GM12891 (cell line): ENCODE measurements at regions not wholly inside any gene's neighbourhood (a gene's known extent, or its start where the extent isn't known, plus 50 kb on each side); places are given as distances from the start of the nearest gene placed in this dataset.
A peak's percentile ranks its signal among the peaks of the same experiment; 100 is the strongest.

ENCODE experiments used
- DNase-seq: peaks from one replicate; pipeline ENCODE4 v3.0.0; 2011; ENCODE audit warnings: low spot score; ENCODE audit not compliant: insufficient read length
- FAIRE-seq: peaks from 2 replicates; lab custom pipeline; 2011; peaks lifted over from hg19 to GRCh38; lab: Jason Lieb, UNC
- PAX5 ChIP-seq: IDR thresholded peaks from 2 replicates; pipeline ENCODE4 v1.6.1; 2011; ENCODE audit warnings: low read length, moderate library complexity, mild to moderate bottlenecking; ENCODE audit not compliant: insufficient read depth, severe bottlenecking
- POLR2A ChIP-seq: IDR thresholded peaks from 2 replicates; pipeline ENCODE4 v1.6.1; 2011; ENCODE audit warnings: low read depth, low read length, control low read depth
- POLR2AphosphoS5 ChIP-seq: IDR thresholded peaks from 2 replicates; pipeline ENCODE4 v1.6.1; 2011; ENCODE audit warnings: low read depth, low read length, control low read depth
- POU2F2 ChIP-seq: IDR thresholded peaks from 2 replicates; pipeline ENCODE4 v1.6.1; 2011; ENCODE audit warnings: low read depth, mild to moderate bottlenecking, control low read depth, low read length, moderate library complexity
- SPI1 ChIP-seq: IDR thresholded peaks from 2 replicates; pipeline ENCODE4 v1.6.1; 2011; ENCODE audit warnings: low read depth, low read length, control low read depth
- TAF1 ChIP-seq: IDR thresholded peaks from 2 replicates; pipeline ENCODE4 v1.6.1; 2011; ENCODE audit warnings: low read depth, low read length, control low read depth

DNA sequence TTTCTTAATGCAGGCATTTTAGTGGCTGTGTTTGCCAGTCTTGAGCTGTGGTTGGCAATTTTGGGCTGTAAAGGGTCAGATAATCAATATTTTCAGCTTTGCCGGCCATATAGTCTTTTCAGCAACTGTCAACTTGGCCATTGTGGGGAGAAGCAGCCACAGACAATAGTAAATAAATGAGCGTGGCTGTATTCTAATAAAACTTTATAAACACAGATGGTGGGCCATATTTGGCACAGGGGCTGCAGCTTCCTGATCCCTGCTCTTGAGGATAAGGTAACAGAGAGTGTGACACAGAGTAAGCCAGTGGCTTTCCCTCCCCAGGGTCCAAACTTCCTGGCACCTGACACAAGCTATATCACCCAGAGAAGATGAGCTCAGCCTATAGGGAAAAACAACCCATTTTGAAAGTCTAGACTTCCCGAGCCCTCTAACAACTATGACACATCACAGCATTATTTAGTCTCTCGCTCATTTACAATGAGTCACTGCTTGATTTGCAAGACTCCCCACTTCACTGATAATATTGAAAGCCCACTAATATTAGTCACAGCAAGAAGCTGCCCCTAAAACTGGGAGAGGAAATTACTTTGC is 163.1 kb upstream of the TMPO start:
- peak; percentile 76 for FAIRE-seq
- DNase-seq = no peak
- TF ChIP-seq TAF1 (no peak), POU2F2 (no peak), SPI1 (no peak), PAX5 (no peak), POLR2AphosphoS5 (no peak), POLR2A (no peak)

DNA sequence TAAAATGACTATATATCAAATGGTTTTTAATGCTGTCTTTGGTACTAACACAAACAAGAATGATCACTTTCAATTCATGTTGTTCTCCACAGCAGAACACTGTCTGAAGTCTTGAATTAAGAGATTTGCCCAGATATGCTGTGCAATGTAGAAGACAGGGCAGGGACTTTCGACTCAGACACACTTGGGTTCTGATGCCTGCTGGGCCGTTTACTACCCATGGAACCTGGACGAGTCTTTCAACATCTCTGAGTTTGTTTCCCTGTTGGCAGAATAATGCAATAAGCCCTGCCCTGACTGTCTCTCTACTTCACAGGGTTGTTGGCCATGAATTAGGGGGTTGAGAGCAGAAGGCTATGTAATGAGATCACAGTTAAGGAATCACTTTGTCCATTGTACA is 162.6 kb upstream of the TMPO start:
- DNase-seq (no peak), FAIRE-seq (no peak)
- no peak for TF ChIP-seq POLR2A

DNA sequence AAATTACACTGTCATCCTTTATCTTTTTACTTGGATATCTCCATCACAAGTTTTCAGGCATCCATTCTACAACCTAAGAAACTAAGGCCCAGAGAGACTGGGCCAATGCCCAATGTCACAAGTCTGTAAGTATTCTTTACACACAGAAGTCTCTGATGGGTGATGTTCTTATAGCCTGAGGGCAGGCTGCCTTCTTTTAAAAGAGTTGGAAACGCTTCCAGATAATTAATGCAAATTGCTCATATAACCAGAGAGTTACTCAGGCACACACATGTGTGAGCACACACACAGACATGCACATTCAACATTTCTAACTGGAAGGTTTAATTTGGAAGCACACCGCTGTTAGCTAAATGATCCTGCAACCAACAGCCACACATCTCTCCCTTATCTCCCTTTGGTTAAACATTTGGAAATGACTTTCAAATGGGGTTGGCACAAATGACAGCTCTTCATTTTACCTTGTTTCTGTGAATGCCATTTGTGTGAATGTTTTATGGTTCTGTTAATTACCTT is 160.8 kb upstream of the TMPO start:
- FAIRE-seq (no peak), DNase-seq (no peak)
- TF ChIP-seq POLR2A (no peak), POU2F2 (no peak), POLR2AphosphoS5 (no peak), SPI1 (no peak), PAX5 (no peak), TAF1 (no peak)

DNA sequence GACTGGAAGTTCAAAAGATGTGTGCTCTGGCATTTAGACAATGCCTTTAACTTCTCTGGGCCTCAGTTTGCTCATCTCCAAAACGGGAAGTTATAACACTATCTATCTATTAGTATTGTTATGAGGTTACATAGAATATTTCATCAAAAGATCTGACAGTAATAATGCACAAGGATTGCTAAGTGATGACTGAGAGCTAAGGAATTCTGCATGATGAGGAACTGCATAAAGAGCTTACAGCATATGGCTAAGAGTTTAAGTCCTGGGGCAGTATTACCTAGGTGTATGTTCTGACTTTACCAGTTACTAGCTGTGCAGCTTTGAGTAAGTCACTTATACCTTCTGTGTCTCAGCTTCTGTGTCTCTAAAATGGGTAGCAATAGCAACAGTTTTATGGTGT is 160.1 kb upstream of the TMPO start:
- TF ChIP-seq POU2F2 = no peak
- no peak for TF ChIP-seq TAF1
- TF ChIP-seq PAX5 = no peak
- TF ChIP-seq SPI1 = no peak
- TF ChIP-seq POLR2AphosphoS5 = no peak
- TF ChIP-seq POLR2A = no peak
- DNase-seq = no peak
- FAIRE-seq = no peak

DNA sequence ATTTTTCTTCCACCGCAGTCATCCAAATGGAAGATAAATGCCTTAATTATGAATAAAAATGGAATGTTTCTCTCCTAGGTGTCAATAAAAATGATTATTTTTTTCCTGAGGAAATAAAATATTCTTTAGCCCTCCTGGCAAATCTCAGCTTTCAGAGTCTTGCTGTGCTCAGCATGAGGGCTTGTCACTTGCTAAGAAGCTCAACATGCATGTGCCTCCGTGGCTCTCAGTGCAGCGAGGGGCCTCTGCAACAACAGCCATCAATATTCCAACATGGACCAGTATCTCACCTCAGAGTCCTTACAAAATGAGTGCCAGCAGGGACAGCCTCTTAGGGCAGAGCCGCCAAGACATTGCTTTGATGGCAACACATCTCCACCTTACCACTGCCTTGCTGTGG is 159.5 kb upstream of the TMPO start:
- FAIRE-seq = no peak
- TF ChIP-seq POLR2A (no peak), POLR2AphosphoS5 (no peak), TAF1 (no peak), SPI1 (no peak), PAX5 (no peak), POU2F2 (no peak)
- DNase-seq = no peak

DNA sequence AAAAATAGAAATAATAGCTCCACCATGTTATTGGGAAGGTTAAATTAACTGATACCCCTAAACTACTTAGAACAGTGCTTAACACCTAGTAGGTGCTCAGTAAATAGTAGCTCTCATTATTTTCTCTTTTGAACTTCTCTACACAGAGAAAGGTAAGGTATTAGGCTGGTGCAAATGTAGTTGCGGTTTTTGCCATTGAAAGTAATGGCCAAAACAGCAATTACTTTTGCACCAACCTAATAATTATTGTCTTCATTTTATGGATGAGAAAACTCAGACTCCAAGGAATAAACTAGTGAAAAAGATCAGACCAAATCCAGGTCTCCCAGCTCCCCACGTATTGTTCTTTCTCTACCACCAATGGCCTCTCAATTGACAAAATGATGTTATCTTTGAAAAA is 157.2 kb upstream of the TMPO start:
- DNase-seq (no peak), FAIRE-seq (no peak)
- TF ChIP-seq POLR2A = no peak
- no peak for TF ChIP-seq POLR2AphosphoS5
- TF ChIP-seq SPI1 = no peak
- no peak for TF ChIP-seq TAF1
- no peak for TF ChIP-seq PAX5
- TF ChIP-seq POU2F2 = no peak

DNA sequence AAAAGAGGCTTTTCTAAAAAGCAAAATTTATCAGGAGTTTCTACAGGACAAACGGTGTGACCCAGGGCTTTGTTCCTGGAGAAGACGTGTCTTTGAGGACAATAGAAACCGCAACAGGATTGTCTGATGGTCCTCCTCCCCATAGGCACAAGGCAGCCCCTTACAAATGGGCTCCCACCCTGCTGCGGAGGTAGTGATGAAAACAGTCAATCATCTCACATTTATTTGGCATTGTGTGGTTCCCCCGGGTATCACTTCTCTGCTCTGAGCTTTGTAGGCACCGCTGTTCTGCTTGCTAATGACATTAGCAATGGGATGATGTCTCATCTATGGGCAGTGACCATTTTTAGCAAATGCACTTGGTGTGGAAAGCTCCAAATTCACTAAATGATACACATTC is 155.5 kb upstream of the TMPO start:
- DNase-seq (no peak), FAIRE-seq (no peak)
- TF ChIP-seq POLR2A = no peak
- TF ChIP-seq POU2F2 = no peak
- no peak for TF ChIP-seq SPI1
- no peak for TF ChIP-seq POLR2AphosphoS5
- TF ChIP-seq PAX5 = no peak

DNA sequence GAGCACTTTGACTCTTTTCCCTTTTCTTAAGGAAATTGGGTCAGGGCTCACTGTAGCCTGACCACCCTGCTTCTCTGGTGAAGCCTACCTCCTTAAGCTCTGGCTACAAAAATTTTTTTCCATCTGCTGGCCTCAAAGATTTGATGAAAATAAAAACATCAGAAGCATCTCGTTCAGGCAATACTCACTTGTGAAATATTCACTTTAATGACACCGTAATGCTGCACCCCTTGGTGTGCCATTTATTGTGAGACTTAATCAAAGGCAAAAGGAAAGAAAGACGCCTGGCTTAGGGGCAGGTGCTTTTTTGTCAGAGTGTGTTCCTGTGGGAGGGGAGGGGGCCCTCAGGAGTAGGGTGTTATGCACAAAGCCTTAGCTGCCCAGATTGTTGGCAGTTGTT is 155.0 kb upstream of the TMPO start:
- no peak for DNase-seq
- TF ChIP-seq POU2F2 (no peak), POLR2A (no peak), SPI1 (no peak), TAF1 (no peak), PAX5 (no peak), POLR2AphosphoS5 (no peak)
- FAIRE-seq = no peak

DNA sequence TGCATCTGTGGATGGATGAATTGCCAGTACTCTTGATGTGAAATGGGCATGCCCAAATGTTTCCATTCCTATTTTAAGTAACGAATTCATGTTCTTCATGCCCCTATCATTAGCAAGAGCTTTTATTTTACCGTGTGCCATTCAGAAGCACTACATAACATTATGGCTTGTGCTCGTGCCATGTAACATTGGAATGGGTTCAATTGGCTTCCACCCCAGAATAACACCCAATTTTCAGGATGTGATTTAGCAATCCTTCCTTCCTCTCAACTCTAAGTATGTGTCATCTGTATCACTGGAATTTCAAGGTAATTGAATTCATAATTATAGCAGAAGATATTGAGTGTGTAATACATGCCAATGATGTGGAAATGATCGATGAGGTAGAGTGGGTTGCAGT is 145.8 kb upstream of the TMPO start:
- FAIRE-seq (no peak), DNase-seq (no peak)
- TF ChIP-seq POLR2A = no peak

DNA sequence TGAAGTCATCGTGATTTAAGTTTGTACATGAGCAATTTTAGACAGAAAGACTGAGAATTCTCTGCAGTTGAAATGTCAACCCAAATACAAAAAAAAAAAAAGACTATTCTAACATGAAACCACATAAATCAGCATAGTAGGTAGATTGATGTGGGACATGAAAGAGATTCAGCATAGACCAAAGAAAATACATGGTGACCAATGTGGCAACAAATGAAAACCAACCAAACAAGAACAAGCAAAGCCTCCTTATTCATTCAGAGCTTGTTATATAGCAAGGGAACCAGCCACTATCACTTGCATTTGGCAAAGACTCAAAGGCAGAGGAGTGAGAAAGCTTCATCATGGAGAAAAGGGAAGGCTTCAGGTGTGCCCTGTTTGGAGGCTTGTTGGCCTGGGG is 144.4 kb upstream of the TMPO start:
- FAIRE-seq (no peak), DNase-seq (no peak)
- no peak for TF ChIP-seq TAF1
- TF ChIP-seq PAX5 = no peak
- no peak for TF ChIP-seq POLR2AphosphoS5

DNA sequence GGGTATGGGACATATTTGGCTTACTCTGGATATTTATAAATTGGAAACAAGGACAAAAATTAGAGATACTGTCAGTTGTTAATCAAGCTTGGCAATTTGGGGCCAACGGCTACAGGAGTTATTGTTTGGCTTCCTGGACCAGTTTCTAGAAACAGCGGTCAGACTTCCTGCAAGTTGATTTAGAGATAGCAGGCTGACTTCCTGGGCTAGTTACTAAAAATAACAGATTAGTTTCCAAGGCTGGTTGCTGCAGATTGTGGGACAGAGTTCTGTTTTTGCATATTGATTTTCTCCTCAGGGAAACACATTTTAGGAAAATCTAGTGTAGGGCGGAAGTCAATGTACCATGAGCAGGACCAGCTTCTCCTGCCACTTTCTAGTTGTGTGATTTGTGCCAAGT is 144.0 kb upstream of the TMPO start:
- no peak for FAIRE-seq

More for the DNA sequence above, 144.0 kb upstream of the TMPO start:
- TF ChIP-seq TAF1 (no peak), POU2F2 (no peak), PAX5 (no peak), POLR2AphosphoS5 (no peak), SPI1 (no peak), POLR2A (no peak)
- DNase-seq = no peak
